ENCODE measurements at regions not wholly inside any gene's neighbourhood (a gene's known extent, or its start where the extent isn't known, plus 50 kb on each side); places are given as distances from the start of the nearest gene placed in this dataset.

GRCh38 chr2:15718944-15719323 lies 127.3 kb downstream of the DDX1 start (continued):
- TF ChIP-seq CHD7 (IDR thresholded peaks at IDR 0.05; ENCODE audit: insufficient replicate concordance, low read length) (no peak), KDM5A (IDR thresholded peaks at IDR 0.05; ENCODE audit: low read length) (no peak), SUZ12 (IDR thresholded peaks at IDR 0.05; ENCODE audit: low read length) (no peak), POLR2A (IDR thresholded peaks at IDR 0.05; ENCODE audit: control extremely low read depth in 1 of 2, low read depth in 2 of 2, low read length in 2 of 2) (no peak)
